ENCODE measurements at regions not wholly inside any gene's neighbourhood (a gene's known extent, or its start where the extent isn't known, plus 50 kb on each side); places are given as distances from the start of the nearest gene placed in this dataset.
"Not testable (repeated sequence)": the region's sequence is repeated elsewhere in the genome, so short reads cannot be mapped to it uniquely, and the experiment has no call there.

- H3K4me3 Mint-ChIP-seq = no peak overlapping the region
- DNase-seq (no peak), ATAC-seq (ENCODE audit: low read depth) (no peak)
- no peak overlapping the region for H3K27ac Mint-ChIP-seq
- no peaks in the 10 kb centered on the region for H3K36me3 Mint-ChIP-seq
- no peaks in the 10 kb centered on the region for H3K4me1 Mint-ChIP-seq
- peaks cover under 1% of the 10 kb centered on the region for H3K9me3 Mint-ChIP-seq
- POLR2A ChIA-PET = no interaction called here
- H3K27me3 Mint-ChIP-seq = no peaks in the 10 kb centered on the region
These were observed 818.5 kb downstream of the XPNPEP1 start for GRCh38 chr10:109104806-109105205.

DNA sequence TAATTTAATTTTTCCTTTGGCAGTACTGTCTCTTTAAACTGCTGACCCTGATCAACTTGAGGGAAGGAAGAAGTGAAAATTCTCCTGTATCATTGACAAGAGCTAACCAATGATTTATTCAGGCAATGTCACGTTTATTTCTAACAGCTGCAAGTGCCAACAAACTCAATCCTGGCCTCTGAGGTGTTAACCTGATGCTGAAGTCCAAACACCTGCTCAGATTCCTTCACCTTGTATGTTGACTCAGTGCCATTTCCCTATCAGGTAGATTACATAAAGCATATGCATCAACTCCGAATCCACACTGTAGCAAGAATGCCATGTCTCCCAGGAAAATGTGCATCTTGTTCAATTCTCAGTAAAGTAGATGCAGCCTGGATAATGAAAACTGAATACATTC is 820.0 kb downstream of the XPNPEP1 start:
- ATAC-seq (ENCODE audit: low read depth) (no peak), DNase-seq (no peak)
- Mint-ChIP-seq H3K4me3 (no peak overlapping the region), H3K4me1 (no peaks in the 10 kb centered on the region), H3K36me3 (no peaks in the 10 kb centered on the region), H3K27me3 (no peaks in the 10 kb centered on the region), H3K27ac (no peak overlapping the region), H3K9me3 (no peaks in the 10 kb centered on the region)
- POLR2A ChIA-PET = no interaction called here

GRCh38 chr10:109089779-109090178 is 833.5 kb downstream of the XPNPEP1 start:
- H3K27ac Mint-ChIP-seq = no peak overlapping the region
- DNase-seq = no peak
- no peaks in the 10 kb centered on the region for H3K4me1 Mint-ChIP-seq
- no peak overlapping the region for H3K4me3 Mint-ChIP-seq
- no peaks in the 10 kb centered on the region for H3K27me3 Mint-ChIP-seq
- no peaks in the 10 kb centered on the region for H3K36me3 Mint-ChIP-seq
- POLR2A ChIA-PET = no interaction called here
- H3K9me3 Mint-ChIP-seq = peaks cover 6% of the 10 kb centered on the region
- no peak for ATAC-seq (ENCODE audit: low read depth)

DNA sequence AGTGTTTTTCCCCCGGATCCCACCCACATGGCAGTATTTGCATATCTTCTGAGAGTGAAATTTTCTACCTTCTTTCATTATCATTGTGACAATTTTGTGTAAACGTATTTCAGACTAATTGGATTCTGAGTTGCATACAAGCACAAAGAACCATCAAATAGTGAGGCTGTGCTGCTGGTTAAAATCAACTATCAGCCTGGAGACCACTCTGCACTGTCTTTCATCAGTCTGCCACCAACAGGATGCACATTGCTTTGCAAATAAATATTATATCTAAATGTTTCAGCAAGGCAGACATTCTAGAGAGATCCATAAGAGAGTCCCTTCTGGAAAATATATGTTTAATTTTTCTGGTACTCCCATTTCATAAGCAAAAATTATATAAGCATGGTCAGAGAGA is 851.8 kb downstream of the XPNPEP1 start:
- POLR2A ChIA-PET = no interaction called here
- no peaks in the 10 kb centered on the region for H3K27me3 Mint-ChIP-seq
- ATAC-seq (ENCODE audit: low read depth) = no peak

DNA sequence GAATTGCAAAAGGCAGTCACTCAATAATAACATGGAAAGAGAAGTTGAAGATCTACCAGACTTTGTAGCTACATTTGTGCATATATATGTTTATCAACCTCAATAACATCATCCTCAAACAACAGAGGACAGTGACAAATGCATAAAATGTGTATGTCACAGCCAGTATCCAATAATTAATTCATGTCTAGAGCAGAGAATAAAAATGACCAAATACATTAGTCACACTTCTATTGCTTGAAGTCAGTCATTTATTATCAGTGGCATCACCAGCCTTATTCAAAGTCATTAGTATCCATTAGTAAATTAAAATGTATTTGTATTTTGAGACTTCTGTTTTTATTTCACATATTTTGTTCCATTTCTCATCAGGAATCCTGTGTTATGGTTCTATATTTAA is 852.8 kb downstream of the XPNPEP1 start:
- Mint-ChIP-seq H3K9me3 (peaks cover 5% of the 10 kb centered on the region), H3K27me3 (no peaks in the 10 kb centered on the region), H3K36me3 (no peaks in the 10 kb centered on the region), H3K4me3 (no peak overlapping the region), H3K27ac (no peak overlapping the region), H3K4me1 (no peaks in the 10 kb centered on the region)
- DNase-seq (no peak), ATAC-seq (ENCODE audit: low read depth) (no peak)
- POLR2A ChIA-PET = no interaction called here

More for the DNA sequence above, 851.8 kb downstream of the XPNPEP1 start:
- peaks cover 5% of the 10 kb centered on the region for H3K9me3 Mint-ChIP-seq
- no peak overlapping the region for H3K27ac Mint-ChIP-seq
- H3K4me1 Mint-ChIP-seq = no peaks in the 10 kb centered on the region
- no peaks in the 10 kb centered on the region for H3K36me3 Mint-ChIP-seq
- DNase-seq = no peak
- H3K4me3 Mint-ChIP-seq = no peak overlapping the region

DNA sequence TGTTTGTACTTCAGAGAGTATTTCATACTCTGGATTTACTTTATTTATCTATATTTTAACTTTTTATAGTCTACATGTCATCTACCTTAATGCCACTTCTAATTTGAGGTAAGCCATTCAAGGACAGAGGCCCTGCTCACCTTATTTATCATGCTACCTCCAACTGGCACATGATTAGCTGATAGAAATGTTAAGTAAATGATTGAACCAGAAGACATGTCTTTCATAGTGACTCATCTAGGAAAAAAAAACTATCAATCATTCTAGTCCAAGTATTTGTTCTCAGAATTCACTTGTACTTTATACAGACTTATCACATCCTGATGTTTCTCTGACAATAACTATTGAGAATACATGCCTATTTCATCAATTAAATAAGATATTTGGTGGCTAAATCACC is 856.3 kb downstream of the XPNPEP1 start:
- DNase-seq (no peak), ATAC-seq (ENCODE audit: low read depth) (no peak)
- Mint-ChIP-seq H3K36me3 (no peaks in the 10 kb centered on the region), H3K9me3 (peaks cover 5% of the 10 kb centered on the region), H3K4me1 (no peaks in the 10 kb centered on the region), H3K27me3 (no peaks in the 10 kb centered on the region), H3K4me3 (no peak overlapping the region), H3K27ac (no peak overlapping the region)
- POLR2A ChIA-PET = no interaction called here

GRCh38 chr10:109065821-109066220 is 857.5 kb downstream of the XPNPEP1 start:
- no peak overlapping the region for H3K4me3 Mint-ChIP-seq
- POLR2A ChIA-PET = no interaction called here
- ATAC-seq (ENCODE audit: low read depth) (no peak), DNase-seq (no peak)
- no peaks in the 10 kb centered on the region for H3K4me1 Mint-ChIP-seq
- no peaks in the 10 kb centered on the region for H3K27me3 Mint-ChIP-seq
- H3K9me3 Mint-ChIP-seq = peaks cover 5% of the 10 kb centered on the region
- H3K36me3 Mint-ChIP-seq = no peaks in the 10 kb centered on the region
- H3K27ac Mint-ChIP-seq = no peak overlapping the region

GRCh38 chr10:109062371-109062770 is 860.9 kb downstream of the XPNPEP1 start:
- Mint-ChIP-seq H3K4me1 (no peaks in the 10 kb centered on the region), H3K27me3 (no peaks in the 10 kb centered on the region)
- POLR2A ChIA-PET = no interaction called here

DNA sequence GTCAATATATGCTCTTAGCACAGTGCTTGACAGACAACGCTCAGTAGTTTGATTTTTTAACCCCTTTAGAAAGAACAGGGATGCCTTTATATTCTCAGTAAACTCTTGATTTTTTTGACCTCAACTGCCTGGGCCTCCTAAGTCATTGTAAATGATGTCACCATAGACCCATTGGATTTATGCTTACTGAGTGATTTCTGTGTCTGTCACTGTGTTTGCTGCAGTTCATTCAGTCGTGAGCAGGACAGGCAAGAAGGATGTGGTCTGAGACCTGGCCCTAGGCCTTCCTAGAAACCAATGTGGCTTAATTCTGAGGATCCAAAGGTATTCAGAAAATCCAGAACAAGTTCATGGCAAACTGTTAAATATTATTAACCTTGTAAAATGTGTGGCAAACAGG is 868.1 kb downstream of the XPNPEP1 start:
- H3K9me3 Mint-ChIP-seq = no peaks in the 10 kb centered on the region
- POLR2A ChIA-PET = no interaction called here
- H3K36me3 Mint-ChIP-seq = no peaks in the 10 kb centered on the region
- no peak for ATAC-seq (ENCODE audit: low read depth)
- no peaks in the 10 kb centered on the region for H3K4me1 Mint-ChIP-seq
- H3K27me3 Mint-ChIP-seq = no peaks in the 10 kb centered on the region
- H3K27ac Mint-ChIP-seq = no peak overlapping the region
- H3K4me3 Mint-ChIP-seq = no peak overlapping the region
- DNase-seq = no peak

More at GRCh38 chr10:109062371-109062770, 860.9 kb downstream of the XPNPEP1 start:
- DNase-seq = no peak
- no peak overlapping the region for H3K27ac Mint-ChIP-seq
- H3K36me3 Mint-ChIP-seq = no peaks in the 10 kb centered on the region
- no peak overlapping the region for H3K4me3 Mint-ChIP-seq
- H3K9me3 Mint-ChIP-seq = no peaks in the 10 kb centered on the region
- ATAC-seq (ENCODE audit: low read depth) = no peak

- POLR2A ChIA-PET = no interaction called here
- no peak overlapping the region for H3K27ac Mint-ChIP-seq
- H3K4me3 Mint-ChIP-seq = no peak overlapping the region
- H3K9me3 Mint-ChIP-seq = peaks cover 6% of the 10 kb centered on the region
- H3K4me1 Mint-ChIP-seq = no peaks in the 10 kb centered on the region
- no peak for DNase-seq
- H3K36me3 Mint-ChIP-seq = no peaks in the 10 kb centered on the region
- ATAC-seq (ENCODE audit: low read depth) = no peak
- no peaks in the 10 kb centered on the region for H3K27me3 Mint-ChIP-seq
These were observed 875.5 kb downstream of the XPNPEP1 start for GRCh38 chr10:109047856-109048255.

DNA sequence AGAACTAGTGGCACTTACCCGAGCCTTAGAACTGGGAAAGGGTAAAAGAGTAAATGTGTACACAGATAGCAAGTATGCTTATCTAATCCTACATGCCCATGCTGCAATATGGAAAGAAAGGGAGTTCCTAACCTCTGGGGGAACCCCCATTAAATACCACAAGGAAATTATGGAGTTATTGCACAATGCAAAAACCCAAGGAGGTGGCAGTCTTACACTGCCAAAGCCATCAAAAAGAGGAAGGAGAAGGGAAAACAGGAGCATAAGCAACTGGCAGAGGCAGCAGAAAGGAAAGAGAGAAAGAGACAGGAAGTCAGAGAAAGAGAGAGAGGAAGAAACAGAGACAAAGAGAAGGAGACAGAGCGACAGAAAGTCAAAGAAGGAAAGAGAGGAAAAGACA is 876.9 kb downstream of the XPNPEP1 start:
- POLR2A ChIA-PET; H3K36me3 Mint-ChIP-seq; H3K9me3 Mint-ChIP-seq; DNase-seq; H3K27me3 Mint-ChIP-seq; H3K4me1 Mint-ChIP-seq; H3K4me3 Mint-ChIP-seq; ATAC-seq (ENCODE audit: low read depth); H3K27ac Mint-ChIP-seq: not testable (repeated sequence)

DNA sequence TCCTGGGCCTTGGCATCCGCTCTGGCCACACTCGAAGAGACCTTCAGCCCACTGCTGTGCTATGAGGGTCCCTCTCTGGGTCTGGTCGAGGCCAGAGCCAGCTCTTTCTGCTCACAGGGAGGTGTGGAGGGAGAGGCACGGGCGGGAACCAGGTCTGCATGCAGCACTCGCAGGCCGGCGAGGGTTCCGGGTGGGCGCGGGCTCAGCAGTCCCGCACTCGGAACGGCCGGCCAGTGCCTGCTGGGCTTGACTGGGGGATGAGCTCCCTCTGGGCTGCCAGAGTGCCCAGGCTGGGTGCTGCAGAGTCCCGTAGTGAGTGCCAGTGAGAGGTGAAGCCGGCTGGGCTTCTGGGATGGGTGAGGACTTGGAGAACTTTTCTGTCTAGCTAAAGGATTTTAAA is 882.7 kb downstream of the XPNPEP1 start:
- H3K36me3 Mint-ChIP-seq = no peaks in the 10 kb centered on the region
- peaks cover 9% of the 10 kb centered on the region for H3K9me3 Mint-ChIP-seq
- POLR2A ChIA-PET = no interaction called here

DNA sequence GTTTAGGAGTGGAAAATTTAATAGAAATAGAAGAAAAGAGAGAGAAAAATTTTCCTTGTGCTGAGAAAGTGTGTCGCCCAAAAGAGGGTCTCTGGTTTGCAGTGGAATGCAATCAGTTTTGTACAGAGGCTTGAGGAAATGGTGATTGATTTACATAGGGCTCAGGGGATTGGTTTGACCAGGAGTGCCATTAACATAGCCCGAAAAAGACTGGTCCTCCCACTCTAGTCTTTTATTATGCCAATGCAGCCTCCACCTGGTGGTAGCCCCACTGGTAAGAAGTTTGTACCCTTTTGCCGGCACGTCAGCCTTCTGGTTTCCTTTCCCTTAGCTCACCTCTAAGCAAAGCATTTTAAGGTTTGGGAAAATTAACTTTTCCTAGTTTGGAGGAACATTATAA is 885.3 kb downstream of the XPNPEP1 start:
- peaks cover 5% of the 10 kb centered on the region for H3K9me3 Mint-ChIP-seq
- DNase-seq (no peak), ATAC-seq (ENCODE audit: low read depth) (no peak)
- POLR2A ChIA-PET = no interaction called here
- no peak overlapping the region for H3K27ac Mint-ChIP-seq
- H3K4me3 Mint-ChIP-seq = no peak overlapping the region
- no peaks in the 10 kb centered on the region for H3K27me3 Mint-ChIP-seq
- H3K36me3 Mint-ChIP-seq = no peaks in the 10 kb centered on the region
- H3K4me1 Mint-ChIP-seq = no peaks in the 10 kb centered on the region

More for the DNA sequence above, 882.7 kb downstream of the XPNPEP1 start:
- no peaks in the 10 kb centered on the region for H3K27me3 Mint-ChIP-seq
- no peak overlapping the region for H3K27ac Mint-ChIP-seq
- no peak for DNase-seq
- ATAC-seq (ENCODE audit: low read depth) = no peak
- no peak overlapping the region for H3K4me3 Mint-ChIP-seq
- no peaks in the 10 kb centered on the region for H3K4me1 Mint-ChIP-seq

DNA sequence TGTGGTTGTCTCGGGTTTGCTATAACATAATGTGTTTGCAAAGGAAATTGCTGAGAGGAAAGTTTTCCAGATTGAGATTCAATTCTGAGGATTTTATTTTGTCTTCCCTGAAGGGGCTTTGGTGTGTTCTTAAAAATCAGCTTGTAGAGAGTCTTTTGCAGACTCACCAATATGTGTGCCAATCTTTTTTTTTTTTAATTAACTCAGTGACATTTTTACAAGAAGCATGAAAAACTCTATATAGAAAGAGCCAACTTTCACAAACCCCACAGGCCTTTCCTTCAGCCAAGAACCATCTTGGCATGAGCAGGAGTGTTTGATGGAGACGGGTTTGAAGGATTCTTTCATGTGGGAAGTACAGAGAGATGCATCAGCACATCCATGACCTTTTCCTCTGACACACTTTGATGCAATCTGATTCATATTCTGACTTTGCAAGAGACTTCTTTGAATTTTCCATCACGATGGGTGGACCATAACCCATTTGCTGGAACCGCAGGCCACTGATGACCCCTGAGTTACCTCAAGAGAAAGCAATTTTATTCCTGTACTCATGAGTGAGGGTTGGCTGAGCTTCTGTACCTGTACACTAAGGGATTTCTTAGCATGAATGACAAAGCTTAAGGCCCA is 892.6 kb downstream of the XPNPEP1 start:
- H3K27ac Mint-ChIP-seq = no peak overlapping the region
- no peak overlapping the region for H3K4me3 Mint-ChIP-seq
- DNase-seq (no peak), ATAC-seq (ENCODE audit: low read depth) (no peak)
- POLR2A ChIA-PET = no interaction called here
- no peaks in the 10 kb centered on the region for H3K36me3 Mint-ChIP-seq
- H3K27me3 Mint-ChIP-seq = no peaks in the 10 kb centered on the region
- no peaks in the 10 kb centered on the region for H3K9me3 Mint-ChIP-seq
- no peaks in the 10 kb centered on the region for H3K4me1 Mint-ChIP-seq

- POLR2A ChIA-PET = no interaction called here
- no peaks in the 10 kb centered on the region for H3K4me1 Mint-ChIP-seq
- no peaks in the 10 kb centered on the region for H3K9me3 Mint-ChIP-seq
These were observed 893.4 kb downstream of the XPNPEP1 start for GRCh38 chr10:109029870-109030269.

More at GRCh38 chr10:109029870-109030269, 893.4 kb downstream of the XPNPEP1 start:
- ATAC-seq (ENCODE audit: low read depth) (no peak), DNase-seq (no peak)
- Mint-ChIP-seq H3K4me3 (no peak overlapping the region), H3K27ac (no peak overlapping the region), H3K27me3 (no peaks in the 10 kb centered on the region), H3K36me3 (no peaks in the 10 kb centered on the region)

Data from activated naive CD8-positive, alpha-beta T cell treated with anti-CD3 and anti-CD28 coated beads, Interleukin-2, amount 10 ng/mL, durations not matched to agents 7 days and 5 days (primary cell).